IPS DF 4.7 (cell line): ENCODE measurements at regions not wholly inside any gene's neighbourhood (a gene's known extent, or its start where the extent isn't known, plus 50 kb on each side); places are given as distances from the start of the nearest gene placed in this dataset.
"Not testable (repeated sequence)": the region's sequence is repeated elsewhere in the genome, so short reads cannot be mapped to it uniquely, and the experiment has no call there.

Source experiments
- DNase-seq: peaks from one replicate; pipeline ENCODE4 v3.0.0-alpha.2; 2013; ENCODE audit warnings: low spot score; ENCODE audit errors: extremely low read depth

GRCh38 chr7:108813251-108814014 lies 243.8 kb downstream of the DNAJB9 start:
- DNase-seq, result no peak

GRCh38 chr7:108815815-108816214 lies 246.1 kb downstream of the DNAJB9 start:
- no peak for DNase-seq

- DNase-seq, result no peak
Observed at GRCh38 chr7:108818742-108819141, 249.1 kb downstream of the DNAJB9 start.

- DNase-seq, result no peak
Observed at GRCh38 chr7:108824840-108825580, 255.3 kb downstream of the DNAJB9 start.

GRCh38 chr7:108825581-108825909 lies 255.9 kb downstream of the DNAJB9 start:
- DNase-seq, result no peak

- DNase-seq, result no peak
Observed at GRCh38 chr7:108836256-108836655, 266.6 kb downstream of the DNAJB9 start.

- DNase-seq, result no peak
Observed at GRCh38 chr7:108838198-108838597, 268.5 kb downstream of the DNAJB9 start.

GRCh38 chr7:108839076-108839475 lies 269.4 kb downstream of the DNAJB9 start:
- no peak for DNase-seq

- DNase-seq, result no peak
Observed at GRCh38 chr7:108845951-108846350, 276.3 kb downstream of the DNAJB9 start.

GRCh38 chr7:108846471-108846870 lies 276.8 kb downstream of the DNAJB9 start:
- DNase-seq, result no peak

- DNase-seq, result no peak
Observed at GRCh38 chr7:108848486-108848885, 278.8 kb downstream of the DNAJB9 start.

GRCh38 chr7:108860615-108861014 lies 290.9 kb downstream of the DNAJB9 start:
- DNase-seq, result no peak

- DNase-seq, result no peak
Observed at GRCh38 chr7:108861071-108861470, 291.4 kb downstream of the DNAJB9 start.

GRCh38 chr7:108863227-108863848 lies 293.7 kb downstream of the DNAJB9 start:
- DNase-seq, result no peak

GRCh38 chr7:108869070-108869469 lies 299.4 kb downstream of the DNAJB9 start:
- DNase-seq, result no peak

- DNase-seq, result peak; percentile 19
Observed at GRCh38 chr7:108875139-108875538, 305.5 kb downstream of the DNAJB9 start.

GRCh38 chr7:108890862-108891261 lies 321.2 kb downstream of the DNAJB9 start:
- no peak for DNase-seq

- DNase-seq, result no peak
Observed at GRCh38 chr7:108908456-108908855, 338.8 kb downstream of the DNAJB9 start.

GRCh38 chr7:108911016-108911415 lies 341.3 kb downstream of the DNAJB9 start:
- no peak for DNase-seq

- DNase-seq, result no peak
Observed at GRCh38 chr7:108920490-108920889, 350.8 kb downstream of the DNAJB9 start.

- DNase-seq, result not testable (repeated sequence)
Observed at GRCh38 chr7:108943048-108943447, 373.4 kb downstream of the DNAJB9 start.

GRCh38 chr7:108947526-108947925 lies 377.9 kb downstream of the DNAJB9 start:
- DNase-seq, result no peak
